Smooth muscle cell (in vitro differentiated cells): ENCODE measurements at regions not wholly inside any gene's neighbourhood (a gene's known extent, or its start where the extent isn't known, plus 50 kb on each side); places are given as distances from the start of the nearest gene placed in this dataset.

ENCODE experiments used
- DNase-seq: peaks from one replicate; lab custom pipeline; 2025; ENCODE audit not compliant: unreplicated experiment; lab: John Stamatoyannopoulos, UW
- H2AFZ ChIP-seq: fragments of 200-600 bp; sonication (generic); 2 replicates; pipeline ENCODE4 v1.6.0; 2016; ENCODE audit warnings: antibody characterized with exemption, low read depth, mild to moderate bottlenecking
- H3F3A ChIP-seq: fragments of 200-600 bp; sonication (generic); 2 replicates; pipeline ENCODE4 v1.6.0; 2017; ENCODE audit warnings: antibody characterized with exemption, low read depth
- H3K27ac ChIP-seq: fragments of 200-600 bp; sonication (generic); 2 replicates; pipeline ENCODE4 v1.5.1; 2016; ENCODE audit warnings: low read depth, mild to moderate bottlenecking
- H3K27me3 ChIP-seq: fragments of 200-600 bp; sonication (generic); 2 replicates; pipeline ENCODE4 v1.6.1; 2016; ENCODE audit warnings: low read depth, mild to moderate bottlenecking
- H3K36me3 ChIP-seq: fragments of 200-600 bp; sonication (generic); 2 replicates; pipeline ENCODE4 v1.5.1; 2016; ENCODE audit warnings: low read depth
- H3K4me1 ChIP-seq: fragments of 200-600 bp; sonication (generic); 2 replicates; pipeline ENCODE4 v1.5.1; 2016; ENCODE audit warnings: low read depth
- H3K4me2 ChIP-seq: fragments of 200-600 bp; sonication (generic); 2 replicates; pipeline ENCODE4 v1.6.0; 2016; ENCODE audit warnings: mild to moderate bottlenecking
- H3K4me3 ChIP-seq: fragments of 200-600 bp; sonication (generic); 2 replicates; pipeline ENCODE4 v1.5.1; 2016; ENCODE audit warnings: mild to moderate bottlenecking
- H3K79me2 ChIP-seq: fragments of 200-600 bp; sonication (generic); 2 replicates; pipeline ENCODE4 v1.6.0; 2016; ENCODE audit warnings: low read depth, mild to moderate bottlenecking
- H3K9ac ChIP-seq: fragments of 200-600 bp; sonication (generic); 2 replicates; pipeline ENCODE4 v1.6.0; 2016; ENCODE audit warnings: low read depth
- H3K9me3 ChIP-seq: fragments of 200-600 bp; sonication (generic); replicated peaks from 2 replicates; pipeline ENCODE4 v1.5.1; 2016; ENCODE audit warnings: low read depth
- H4K20me1 ChIP-seq: fragments of 200-600 bp; sonication (generic); 2 replicates; pipeline ENCODE4 v1.6.0; 2016; ENCODE audit warnings: low read depth
- WGBS: methylation state at CpG from one replicate; pipeline ENCODE4 v1.1.7; 2016; ENCODE audit warnings: low lambda C conversion rate; 5-methylcytosine and 5-hydroxymethylcytosine counted together
- TF ChIP-seq, protein P1 (sequence below): fragments of 200-600 bp; sonication (generic); IDR thresholded peaks from 2 replicates; pipeline ENCODE4 v1.5.1; 2017; ENCODE audit warnings: borderline replicate concordance, mild to moderate bottlenecking, antibody characterized with exemption; ENCODE audit not compliant: insufficient read depth, poor library complexity, severe bottlenecking

DNA sequence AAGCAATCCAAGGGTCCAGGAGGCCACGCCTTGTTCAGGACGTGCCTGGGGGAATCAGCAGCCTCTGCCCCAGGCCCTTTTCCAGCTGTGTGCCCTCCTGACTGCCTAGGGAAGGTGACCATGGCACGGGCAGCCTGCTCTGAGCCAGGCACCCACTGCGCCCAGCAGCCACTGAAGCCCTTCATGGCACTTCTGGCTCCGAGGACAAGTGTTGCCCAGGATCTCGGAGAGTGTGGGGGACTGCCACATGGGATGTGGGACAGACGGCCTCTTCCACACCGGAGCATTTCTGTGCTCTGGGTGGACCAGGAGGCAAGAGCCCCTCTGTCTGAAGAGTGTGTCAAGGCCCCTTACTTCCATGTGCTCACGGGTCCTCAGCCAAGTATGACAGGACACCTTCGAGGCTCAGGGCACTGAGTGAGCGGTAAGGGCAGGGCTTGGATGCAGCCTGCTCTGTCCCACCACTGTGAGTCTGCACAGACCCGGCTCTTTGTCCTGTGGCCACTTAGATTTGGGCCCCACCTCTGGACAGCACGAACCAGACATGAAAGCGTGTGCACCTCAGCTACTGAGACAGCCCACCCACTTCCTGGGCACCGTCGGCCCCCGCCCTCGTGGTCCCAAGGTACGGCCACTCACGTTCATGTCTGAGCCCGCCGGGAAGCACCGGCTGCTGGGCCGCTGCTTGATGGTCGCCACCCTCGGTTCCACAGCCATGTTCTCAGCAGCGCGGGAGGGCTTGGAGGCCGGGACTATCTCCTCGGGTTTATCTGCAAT lies 93.6 kb downstream of the CTTN start:
- no peak overlapping the region for H3K4me2 ChIP-seq
- H3K9ac ChIP-seq, result no peak overlapping the region
- no peaks in the 10 kb centered on the region for H3K27me3 ChIP-seq
- no peaks in the 10 kb centered on the region for H4K20me1 ChIP-seq
- no peaks in the 10 kb centered on the region for H3K79me2 ChIP-seq
- H3K4me3 ChIP-seq, result no peak overlapping the region
- H3F3A ChIP-seq, result no peaks in the 10 kb centered on the region
- no peak overlapping the region for H3K27ac ChIP-seq
- H3K36me3 ChIP-seq, result no peaks in the 10 kb centered on the region
- TF ChIP-seq, protein P1, sequence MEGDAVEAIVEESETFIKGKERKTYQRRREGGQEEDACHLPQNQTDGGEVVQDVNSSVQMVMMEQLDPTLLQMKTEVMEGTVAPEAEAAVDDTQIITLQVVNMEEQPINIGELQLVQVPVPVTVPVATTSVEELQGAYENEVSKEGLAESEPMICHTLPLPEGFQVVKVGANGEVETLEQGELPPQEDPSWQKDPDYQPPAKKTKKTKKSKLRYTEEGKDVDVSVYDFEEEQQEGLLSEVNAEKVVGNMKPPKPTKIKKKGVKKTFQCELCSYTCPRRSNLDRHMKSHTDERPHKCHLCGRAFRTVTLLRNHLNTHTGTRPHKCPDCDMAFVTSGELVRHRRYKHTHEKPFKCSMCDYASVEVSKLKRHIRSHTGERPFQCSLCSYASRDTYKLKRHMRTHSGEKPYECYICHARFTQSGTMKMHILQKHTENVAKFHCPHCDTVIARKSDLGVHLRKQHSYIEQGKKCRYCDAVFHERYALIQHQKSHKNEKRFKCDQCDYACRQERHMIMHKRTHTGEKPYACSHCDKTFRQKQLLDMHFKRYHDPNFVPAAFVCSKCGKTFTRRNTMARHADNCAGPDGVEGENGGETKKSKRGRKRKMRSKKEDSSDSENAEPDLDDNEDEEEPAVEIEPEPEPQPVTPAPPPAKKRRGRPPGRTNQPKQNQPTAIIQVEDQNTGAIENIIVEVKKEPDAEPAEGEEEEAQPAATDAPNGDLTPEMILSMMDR, result no peak
- DNase-seq, result no peak
- H2AFZ ChIP-seq, result no peak overlapping the region
- H3K4me1 ChIP-seq, result peaks cover 2% of the 10 kb centered on the region
- WGBS, result 97% methylated on average over 30 of the region's 30 CpGs
- H3K9me3 ChIP-seq, result no peaks in the 10 kb centered on the region

DNA sequence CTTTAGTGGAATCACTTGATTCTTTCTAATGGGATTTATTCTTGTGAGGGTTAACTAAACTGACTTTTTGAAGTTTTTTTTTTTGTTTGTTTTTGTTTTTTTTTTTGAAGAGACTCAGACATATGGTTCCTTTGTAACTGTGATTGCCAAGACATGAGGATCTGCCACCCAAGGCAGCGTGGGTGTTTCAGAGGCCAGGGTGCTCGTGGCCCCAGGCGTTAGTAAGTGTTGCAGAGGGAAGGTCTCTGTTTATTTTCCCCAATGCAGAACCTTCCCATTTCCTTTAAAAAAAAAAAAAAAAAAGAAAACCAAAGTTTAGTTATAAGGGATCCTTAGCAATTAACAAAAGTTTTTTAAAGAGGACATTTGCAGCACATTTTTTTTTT lies 94.8 kb downstream of the CTTN start:
- H3K9ac ChIP-seq, result no peak overlapping the region
- H3F3A ChIP-seq, result no peaks in the 10 kb centered on the region
- 51% methylated on average over 3 of the region's 3 CpGs for WGBS
- TF ChIP-seq, protein P1, result no peak
- no peak for DNase-seq
- H3K27me3 ChIP-seq, result no peaks in the 10 kb centered on the region
- H2AFZ ChIP-seq, result no peak overlapping the region
- no peak overlapping the region for H3K27ac ChIP-seq
- peaks cover 13% of the 10 kb centered on the region for H3K4me1 ChIP-seq
- H3K79me2 ChIP-seq, result no peaks in the 10 kb centered on the region
- H3K9me3 ChIP-seq, result no peaks in the 10 kb centered on the region
- H3K4me2 ChIP-seq, result no peak overlapping the region
- no peaks in the 10 kb centered on the region for H3K36me3 ChIP-seq
- no peaks in the 10 kb centered on the region for H4K20me1 ChIP-seq
- no peak overlapping the region for H3K4me3 ChIP-seq

DNA sequence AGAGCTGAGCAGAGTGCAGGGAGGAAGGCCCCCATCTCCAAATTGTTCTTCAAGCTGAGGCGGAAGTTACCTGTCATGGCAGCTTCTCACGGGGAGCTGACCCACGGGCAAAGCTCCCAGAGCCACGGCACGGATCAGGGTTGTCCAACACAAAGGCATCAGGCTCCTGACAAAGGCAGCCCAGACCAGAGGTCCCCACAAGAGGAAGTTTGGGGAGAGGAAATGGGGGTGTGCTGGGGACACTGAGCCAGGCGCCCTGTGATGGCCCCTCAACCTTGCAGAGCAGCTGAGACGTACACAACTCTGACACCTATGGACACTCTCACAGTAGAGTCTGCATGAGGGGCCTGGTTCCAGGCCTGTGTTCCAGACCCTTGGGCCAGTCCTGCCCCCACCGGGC lies 95.6 kb downstream of the CTTN start:
- TF ChIP-seq, protein P1, result no peak

More for the DNA sequence above, 95.6 kb downstream of the CTTN start:
- no peaks in the 10 kb centered on the region for H3K9me3 ChIP-seq
- H3K27me3 ChIP-seq, result no peaks in the 10 kb centered on the region
- no peaks in the 10 kb centered on the region for H3K36me3 ChIP-seq
- no peak overlapping the region for H3K4me2 ChIP-seq
- WGBS, result over 99% methylated on average over 8 of the region's 8 CpGs
- no peak overlapping the region for H3K27ac ChIP-seq
- H3K4me3 ChIP-seq, result no peak overlapping the region
- H4K20me1 ChIP-seq, result no peaks in the 10 kb centered on the region
- no peak overlapping the region for H3K9ac ChIP-seq
- H3K4me1 ChIP-seq, result peaks cover 13% of the 10 kb centered on the region
- DNase-seq, result no peak
- no peaks in the 10 kb centered on the region for H3F3A ChIP-seq
- no peak overlapping the region for H2AFZ ChIP-seq
- no peaks in the 10 kb centered on the region for H3K79me2 ChIP-seq
